ENCODE measurements at regions not wholly inside any gene's neighbourhood (a gene's known extent, or its start where the extent isn't known, plus 50 kb on each side); places are given as distances from the start of the nearest gene placed in this dataset.
A peak's percentile ranks its signal among the peaks of the same experiment; 100 is the strongest.

GRCh38 chr17:77444984-77445759 is 304.4 kb downstream of the SEC14L1 start:
- H3K4me1 ChIP-seq (ENCODE audit: control insufficient read depth in 1 of 2, insufficient read depth in 2 of 2, low read length in 2 of 2), result peaks cover 0 to 1% of the 10 kb centered on the region in 2 donors
- no peak overlapping the region for H3K27ac ChIP-seq (ENCODE audit: low read depth in 1 of 2, low read length in 2 of 2)
- H3K27me3 ChIP-seq (ENCODE audit: control insufficient read depth in 1 of 2, insufficient read depth in 2 of 2, low read length in 1 of 2), result no peaks in the 10 kb centered on the region
- ATAC-seq (ENCODE audit: low FRiP score), result peak; percentile 55
- DNase-seq, result peak in 1 of 2 donors; percentile 84
- 73 to 82% methylated on average over 15 of the region's 15 CpGs for WGBS, 2 donors
- H3K9me3 ChIP-seq (ENCODE audit: control insufficient read depth, low read length), result no peaks in the 10 kb centered on the region
- H3K4me3 ChIP-seq (ENCODE audit: low read length in 2 of 2), result no peak overlapping the region
- intact Hi-C loops (cut with DNase I), result no loop called here
- H3K36me3 ChIP-seq (ENCODE audit: control insufficient read depth in 1 of 2, insufficient read depth in 2 of 2, low read length in 1 of 2), result no peaks in the 10 kb centered on the region

DNA sequence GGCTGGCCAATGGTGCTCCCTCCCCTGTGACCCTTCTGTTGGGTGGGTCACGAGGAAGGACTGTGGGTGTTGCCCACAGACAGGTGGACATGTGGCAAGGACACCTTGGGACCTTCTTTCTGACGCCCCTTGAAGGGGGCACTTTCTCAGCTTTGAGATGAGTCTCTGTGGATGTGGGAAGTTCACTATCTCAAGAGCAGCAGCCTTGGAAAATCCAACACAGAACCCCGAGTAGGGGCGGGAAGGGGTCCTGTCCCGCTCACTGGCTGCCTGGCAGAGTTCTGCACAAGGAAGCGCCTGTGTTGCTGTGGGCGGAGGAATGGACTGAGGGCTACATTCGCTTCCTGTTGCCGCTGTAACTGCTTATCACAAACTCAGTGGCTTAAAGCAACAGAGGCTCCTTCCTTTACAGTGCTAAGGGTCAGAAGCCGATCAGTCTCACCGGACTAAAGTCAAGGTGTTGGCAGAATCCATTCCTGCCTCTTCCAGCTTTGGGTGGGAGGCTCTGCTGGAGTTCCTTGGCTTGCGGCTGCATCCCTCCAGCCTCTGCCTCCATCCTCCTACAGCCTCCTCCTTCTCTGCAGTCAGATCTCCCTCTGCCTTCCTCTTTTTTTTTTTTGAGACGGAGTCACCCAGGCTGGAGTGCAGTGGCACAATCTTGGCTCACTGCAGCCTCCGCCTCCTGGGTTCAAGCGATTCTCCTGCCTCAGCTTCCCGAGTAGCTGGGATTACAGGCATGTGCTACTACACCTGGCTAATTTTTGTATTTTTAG is 305.2 kb downstream of the SEC14L1 start:
- Histone ChIP-seq H3K27me3 (ENCODE audit: control insufficient read depth in 1 of 2, insufficient read depth in 2 of 2, low read length in 1 of 2) (no peaks in the 10 kb centered on the region), H3K36me3 (ENCODE audit: control insufficient read depth in 1 of 2, insufficient read depth in 2 of 2, low read length in 1 of 2) (no peaks in the 10 kb centered on the region), H3K9me3 (ENCODE audit: control insufficient read depth, low read length) (no peaks in the 10 kb centered on the region), H3K4me1 (ENCODE audit: control insufficient read depth in 1 of 2, insufficient read depth in 2 of 2, low read length in 2 of 2) (peaks cover 0 to 1% of the 10 kb centered on the region in 2 donors), H3K27ac (ENCODE audit: low read depth in 1 of 2, low read length in 2 of 2) (no peak overlapping the region), H3K4me3 (ENCODE audit: low read length in 2 of 2) (no peak overlapping the region)
- peak in 1 of 2 donors; percentile 73 for DNase-seq
- intact Hi-C loops (cut with DNase I), result no loop called here
- WGBS, 2 donors, result 81 to 89% methylated on average over 16 of the region's 16 CpGs
- no peak for ATAC-seq (ENCODE audit: low FRiP score)

DNA sequence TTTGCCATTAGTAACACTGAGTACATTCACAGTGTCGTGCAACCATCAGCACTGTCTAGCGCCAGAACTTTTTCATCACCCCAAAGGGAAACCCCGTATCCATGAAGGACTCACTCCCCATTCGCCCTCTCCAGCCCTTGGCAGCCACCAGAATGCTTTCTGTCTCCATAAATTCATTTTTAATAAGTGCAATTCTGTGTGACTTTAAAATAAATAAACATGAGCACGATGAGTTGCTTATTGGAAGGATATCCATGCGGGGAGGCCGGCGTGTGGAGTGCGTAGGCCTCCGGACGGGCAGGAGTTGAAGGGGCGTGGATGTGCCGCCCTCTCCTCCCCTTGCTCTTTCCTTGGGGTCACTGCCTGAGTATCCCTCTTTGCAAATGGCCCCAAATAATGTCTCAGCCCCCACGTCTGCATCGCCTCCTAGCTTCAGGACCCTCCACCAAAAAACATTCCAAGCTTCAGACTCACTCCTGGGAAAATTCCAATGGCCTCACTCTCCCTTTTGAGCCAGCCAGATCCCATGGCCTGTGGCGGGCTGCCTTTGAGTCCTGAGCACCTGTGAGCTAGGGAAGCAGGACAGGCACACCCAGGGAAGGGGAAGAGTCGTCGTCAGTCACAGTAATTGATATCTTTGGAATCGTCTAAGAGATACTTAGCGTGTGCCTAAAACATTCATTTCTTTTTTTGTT is 306.3 kb downstream of the SEC14L1 start:
- H3K4me1 ChIP-seq (ENCODE audit: control insufficient read depth in 1 of 2, insufficient read depth in 2 of 2, low read length in 2 of 2), result peaks cover 0 to 1% of the 10 kb centered on the region in 2 donors

DNA sequence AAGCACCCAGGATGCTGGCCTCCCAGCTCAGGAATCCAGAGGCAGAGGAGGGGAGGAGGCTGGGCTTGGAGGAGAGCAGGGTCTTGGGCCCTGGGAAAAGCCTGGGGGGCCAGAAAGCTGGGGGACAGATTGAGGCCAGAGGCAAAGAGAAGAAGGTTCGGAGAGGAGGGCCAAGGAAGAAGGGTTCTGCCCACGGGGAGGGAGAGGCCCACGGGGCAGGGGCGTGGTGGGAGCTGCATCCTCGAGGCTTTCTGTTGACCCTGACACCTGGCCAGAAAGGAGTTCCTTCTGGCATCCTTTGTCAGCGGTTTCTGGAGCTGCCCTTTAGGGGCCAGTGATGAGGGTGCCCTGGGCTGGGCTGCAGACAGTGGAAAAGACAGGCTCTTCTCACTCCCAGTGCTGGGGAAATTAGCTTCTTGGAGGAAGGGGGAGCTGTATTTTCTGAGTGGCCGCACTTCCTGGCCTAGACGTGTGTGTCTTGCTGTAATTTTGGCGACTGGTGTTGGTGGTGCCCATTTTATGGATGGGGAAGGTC is 308.7 kb downstream of the SEC14L1 start:
- Histone ChIP-seq H3K27me3 (ENCODE audit: control insufficient read depth in 1 of 2, insufficient read depth in 2 of 2, low read length in 1 of 2) (no peaks in the 10 kb centered on the region), H3K27ac (ENCODE audit: low read depth in 1 of 2, low read length in 2 of 2) (no peak overlapping the region), H3K9me3 (ENCODE audit: control insufficient read depth, low read length) (no peaks in the 10 kb centered on the region), H3K4me3 (ENCODE audit: low read length in 2 of 2) (no peak overlapping the region), H3K4me1 (ENCODE audit: control insufficient read depth in 1 of 2, insufficient read depth in 2 of 2, low read length in 2 of 2) (no peaks in the 10 kb centered on the region), H3K36me3 (ENCODE audit: control insufficient read depth in 1 of 2, insufficient read depth in 2 of 2, low read length in 1 of 2) (no peaks in the 10 kb centered on the region)
- DNase-seq (no peak), ATAC-seq (ENCODE audit: low FRiP score) (no peak)
- 72% methylated on average over 9 of the region's 9 CpGs for WGBS, 2 donors
- intact Hi-C loops (cut with DNase I), result no loop called here

More for the DNA sequence above, 306.3 kb downstream of the SEC14L1 start:
- Histone ChIP-seq H3K9me3 (ENCODE audit: control insufficient read depth, low read length) (no peaks in the 10 kb centered on the region), H3K36me3 (ENCODE audit: control insufficient read depth in 1 of 2, insufficient read depth in 2 of 2, low read length in 1 of 2) (no peaks in the 10 kb centered on the region), H3K27me3 (ENCODE audit: control insufficient read depth in 1 of 2, insufficient read depth in 2 of 2, low read length in 1 of 2) (no peaks in the 10 kb centered on the region), H3K4me3 (ENCODE audit: low read length in 2 of 2) (no peak overlapping the region), H3K27ac (ENCODE audit: low read depth in 1 of 2, low read length in 2 of 2) (no peak overlapping the region)
- intact Hi-C loops (cut with DNase I), result no loop called here
- DNase-seq (no peak), ATAC-seq (ENCODE audit: low FRiP score) (no peak)
- WGBS, 2 donors, result 81 to 87% methylated on average over 20 of the region's 20 CpGs

GRCh38 chr17:77449908-77450741 is 309.4 kb downstream of the SEC14L1 start:
- Histone ChIP-seq H3K4me1 (ENCODE audit: control insufficient read depth in 1 of 2, insufficient read depth in 2 of 2, low read length in 2 of 2) (no peaks in the 10 kb centered on the region), H3K4me3 (ENCODE audit: low read length in 2 of 2) (no peak overlapping the region), H3K27me3 (ENCODE audit: control insufficient read depth in 1 of 2, insufficient read depth in 2 of 2, low read length in 1 of 2) (no peaks in the 10 kb centered on the region), H3K36me3 (ENCODE audit: control insufficient read depth in 1 of 2, insufficient read depth in 2 of 2, low read length in 1 of 2) (no peaks in the 10 kb centered on the region), H3K27ac (ENCODE audit: low read depth in 1 of 2, low read length in 2 of 2) (no peak overlapping the region), H3K9me3 (ENCODE audit: control insufficient read depth, low read length) (no peaks in the 10 kb centered on the region)
- WGBS, 2 donors, result 49 to 54% methylated on average over 23 of the region's 23 CpGs
- ATAC-seq (ENCODE audit: low FRiP score), result peak; percentile 53
- DNase-seq, result peak in 1 of 2 donors; percentile 92
- intact Hi-C loops (cut with DNase I), result no loop called here

- no peaks in the 10 kb centered on the region for H3K9me3 ChIP-seq (ENCODE audit: control insufficient read depth, low read length)
- no peaks in the 10 kb centered on the region for H3K36me3 ChIP-seq (ENCODE audit: control insufficient read depth in 1 of 2, insufficient read depth in 2 of 2, low read length in 1 of 2)
- ATAC-seq (ENCODE audit: low FRiP score) (no peak), DNase-seq (no peak)
- no peak overlapping the region for H3K4me3 ChIP-seq (ENCODE audit: low read length in 2 of 2)
- no peaks in the 10 kb centered on the region for H3K27me3 ChIP-seq (ENCODE audit: control insufficient read depth in 1 of 2, insufficient read depth in 2 of 2, low read length in 1 of 2)
- WGBS, 2 donors, result 31 to 46% methylated on average over 9 of the region's 9 CpGs
- H3K4me1 ChIP-seq (ENCODE audit: control insufficient read depth in 1 of 2, insufficient read depth in 2 of 2, low read length in 2 of 2), result no peaks in the 10 kb centered on the region
- intact Hi-C loops (cut with DNase I), result no loop called here
- H3K27ac ChIP-seq (ENCODE audit: low read depth in 1 of 2, low read length in 2 of 2), result no peak overlapping the region
These were observed 310.0 kb downstream of the SEC14L1 start for GRCh38 chr17:77450742-77451244.

GRCh38 chr17:77451245-77451893 is 310.6 kb downstream of the SEC14L1 start:
- 2 to 3% methylated on average over 44 of the region's 44 CpGs for WGBS, 2 donors
- Histone ChIP-seq H3K27ac (ENCODE audit: low read depth in 1 of 2, low read length in 2 of 2) (peak overlapping the region in 1 of 2 donors; percentile 22), H3K36me3 (ENCODE audit: control insufficient read depth in 1 of 2, insufficient read depth in 2 of 2, low read length in 1 of 2) (no peaks in the 10 kb centered on the region), H3K27me3 (ENCODE audit: control insufficient read depth in 1 of 2, insufficient read depth in 2 of 2, low read length in 1 of 2) (no peaks in the 10 kb centered on the region), H3K4me3 (ENCODE audit: low read length in 2 of 2) (peak overlapping the region; percentile 31 to 50), H3K9me3 (ENCODE audit: control insufficient read depth, low read length) (no peaks in the 10 kb centered on the region), H3K4me1 (ENCODE audit: control insufficient read depth in 1 of 2, insufficient read depth in 2 of 2, low read length in 2 of 2) (no peaks in the 10 kb centered on the region)
- intact Hi-C loops (cut with DNase I), result no loop called here
- ATAC-seq (ENCODE audit: low FRiP score), result peak; percentile 80
- DNase-seq, result peak; percentile 76 to 90
